Skeletal muscle tissue (tissue), 3 donors: ENCODE measurements at regions not wholly inside any gene's neighbourhood (a gene's known extent, or its start where the extent isn't known, plus 50 kb on each side); places are given as distances from the start of the nearest gene placed in this dataset.

Experiments
- H3K27ac ChIP-seq: one replicate; pipeline ENCODE4 v1.7.0; 2013; ENCODE audit warnings: mild to moderate bottlenecking, low read depth, low read length, inconsistent platforms
- H3K27me3 ChIP-seq, 3 donors: one replicate each; pipeline ENCODE4 v1.7.0; 2013; ENCODE audit warnings: low read length in 3 of 3; ENCODE audit not compliant: control insufficient read depth in 3 of 3, insufficient read depth in 3 of 3
- H3K36me3 ChIP-seq, 3 donors: one replicate each; pipeline ENCODE4 v1.7.0; 2013; ENCODE audit warnings: low read length in 3 of 3; ENCODE audit not compliant: control insufficient read depth in 3 of 3, insufficient read depth in 3 of 3
- H3K4me1 ChIP-seq, 3 donors: one replicate each; pipeline ENCODE4 v1.7.0; 2013; ENCODE audit warnings: low read length in 3 of 3, mild to moderate bottlenecking in 3 of 3; ENCODE audit not compliant: control insufficient read depth in 3 of 3, insufficient read depth in 3 of 3
- H3K4me3 ChIP-seq, 3 donors: one replicate each; pipeline ENCODE4 v1.7.0; 2013; ENCODE audit warnings: low read length in 3 of 3
- H3K9ac ChIP-seq, 3 donors: one replicate each; pipeline ENCODE4 v1.7.0; 2013; ENCODE audit warnings: low read length in 3 of 3, mild to moderate bottlenecking in 3 of 3, moderate library complexity in 2 of 3, low read depth in 1 of 3
- H3K9me3 ChIP-seq, 3 donors: one replicate each; pipeline ENCODE4 v1.7.0; 2013; ENCODE audit warnings: low read length in 3 of 3; ENCODE audit not compliant: control insufficient read depth in 3 of 3
- donor health status: Osteomylitis.

DNA sequence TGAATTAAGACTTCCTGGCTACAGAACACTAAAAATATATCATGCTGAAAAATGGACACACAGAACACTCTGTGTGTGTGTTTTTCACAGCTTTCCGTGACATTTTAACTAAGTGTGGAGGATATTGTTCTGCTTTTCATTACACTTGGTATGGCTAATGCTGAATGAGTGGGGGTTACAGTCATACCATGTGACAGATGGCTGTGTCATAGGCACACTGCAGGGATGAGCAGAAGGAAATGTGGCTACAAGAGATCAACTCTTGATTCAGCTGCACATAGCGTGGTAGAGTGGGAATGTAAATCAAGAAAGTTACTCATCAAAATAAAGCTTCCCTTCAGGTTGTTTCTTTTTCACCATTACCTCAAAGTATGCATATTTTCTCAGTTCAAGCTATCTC, 669.8 kb downstream of the IQCM start:
- H3K4me3 ChIP-seq = no peak overlapping the region

DNA sequence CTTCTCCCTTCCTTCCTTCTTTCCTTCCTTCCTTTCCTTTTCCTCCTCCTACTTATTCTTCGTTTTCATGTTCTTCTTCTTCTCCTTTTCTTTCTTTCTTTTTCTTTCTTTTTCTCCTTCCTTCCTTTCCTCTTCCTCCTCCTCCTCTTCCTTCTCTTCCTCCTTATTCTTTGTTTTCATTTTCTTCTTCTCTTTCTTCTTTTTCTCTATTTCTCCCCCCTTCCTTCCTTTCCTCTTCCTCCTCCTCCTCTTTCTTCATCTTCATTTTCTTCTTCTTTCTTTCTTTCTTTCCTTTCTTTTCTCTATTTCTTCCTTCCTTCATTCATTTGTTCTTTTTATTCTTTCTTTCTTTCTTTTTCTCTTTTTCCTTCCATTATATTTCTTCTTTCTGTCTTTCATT, 671.6 kb downstream of the IQCM start:
- no peak overlapping the region for H3K27ac ChIP-seq

More for the DNA sequence above, 669.8 kb downstream of the IQCM start:
- no peaks in the 10 kb centered on the region for H3K4me1 ChIP-seq
- H3K27ac ChIP-seq = no peak overlapping the region
- no peaks in the 10 kb centered on the region for H3K36me3 ChIP-seq
- no peak overlapping the region for H3K9ac ChIP-seq
- no peaks in the 10 kb centered on the region for H3K27me3 ChIP-seq
- H3K9me3 ChIP-seq = no peaks in the 10 kb centered on the region

DNA sequence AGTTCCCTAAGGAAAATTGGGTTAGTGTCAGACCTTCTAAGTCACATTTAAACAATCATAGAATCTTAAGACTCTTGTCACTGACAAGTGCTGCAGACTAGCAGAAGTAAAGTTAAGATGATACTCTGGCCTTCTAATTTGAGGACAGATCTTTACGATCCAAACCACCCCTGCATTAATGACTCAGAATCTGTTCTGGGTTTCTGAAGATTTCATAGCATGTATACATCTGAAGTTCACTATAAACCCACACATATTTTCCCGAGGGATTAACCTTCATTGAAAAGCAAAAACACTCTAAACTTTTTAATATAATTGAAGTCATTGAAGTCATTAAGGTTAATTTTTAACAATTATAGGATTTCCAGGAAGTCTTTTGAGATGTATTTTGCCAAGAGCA, 674.3 kb downstream of the IQCM start:
- Histone ChIP-seq H3K4me3 (no peak overlapping the region), H3K9me3 (no peaks in the 10 kb centered on the region), H3K27me3 (no peaks in the 10 kb centered on the region), H3K9ac (no peak overlapping the region), H3K4me1 (no peaks in the 10 kb centered on the region), H3K27ac (no peak overlapping the region), H3K36me3 (no peaks in the 10 kb centered on the region)

More for the DNA sequence above, 671.6 kb downstream of the IQCM start:
- H3K4me3 ChIP-seq = no peak overlapping the region
- H3K4me1 ChIP-seq = no peaks in the 10 kb centered on the region
- no peaks in the 10 kb centered on the region for H3K9me3 ChIP-seq
- no peak overlapping the region for H3K9ac ChIP-seq
- H3K36me3 ChIP-seq = no peaks in the 10 kb centered on the region
- no peaks in the 10 kb centered on the region for H3K27me3 ChIP-seq

DNA sequence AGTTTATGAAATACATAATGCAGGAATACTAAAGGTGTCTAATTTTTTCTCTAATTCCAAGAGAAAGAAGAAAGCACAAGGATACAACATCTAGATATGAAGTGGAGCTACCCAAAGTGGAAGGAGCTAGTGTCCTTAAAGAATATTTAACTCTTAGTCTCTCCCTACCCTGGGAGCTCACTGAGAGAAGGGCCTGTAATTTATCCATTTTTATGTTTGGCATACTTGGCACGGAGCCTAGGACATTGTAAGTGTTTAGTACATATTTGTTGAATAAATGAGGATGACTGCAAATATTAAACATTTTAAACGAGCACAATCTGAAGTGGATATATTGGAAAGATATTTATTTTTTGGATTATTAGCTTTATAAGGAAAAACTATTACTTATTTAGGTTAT, 674.8 kb downstream of the IQCM start:
- Histone ChIP-seq H3K4me3 (no peak overlapping the region), H3K4me1 (no peaks in the 10 kb centered on the region), H3K27me3 (no peaks in the 10 kb centered on the region), H3K36me3 (no peaks in the 10 kb centered on the region), H3K27ac (no peak overlapping the region), H3K9ac (no peak overlapping the region), H3K9me3 (no peaks in the 10 kb centered on the region)

DNA sequence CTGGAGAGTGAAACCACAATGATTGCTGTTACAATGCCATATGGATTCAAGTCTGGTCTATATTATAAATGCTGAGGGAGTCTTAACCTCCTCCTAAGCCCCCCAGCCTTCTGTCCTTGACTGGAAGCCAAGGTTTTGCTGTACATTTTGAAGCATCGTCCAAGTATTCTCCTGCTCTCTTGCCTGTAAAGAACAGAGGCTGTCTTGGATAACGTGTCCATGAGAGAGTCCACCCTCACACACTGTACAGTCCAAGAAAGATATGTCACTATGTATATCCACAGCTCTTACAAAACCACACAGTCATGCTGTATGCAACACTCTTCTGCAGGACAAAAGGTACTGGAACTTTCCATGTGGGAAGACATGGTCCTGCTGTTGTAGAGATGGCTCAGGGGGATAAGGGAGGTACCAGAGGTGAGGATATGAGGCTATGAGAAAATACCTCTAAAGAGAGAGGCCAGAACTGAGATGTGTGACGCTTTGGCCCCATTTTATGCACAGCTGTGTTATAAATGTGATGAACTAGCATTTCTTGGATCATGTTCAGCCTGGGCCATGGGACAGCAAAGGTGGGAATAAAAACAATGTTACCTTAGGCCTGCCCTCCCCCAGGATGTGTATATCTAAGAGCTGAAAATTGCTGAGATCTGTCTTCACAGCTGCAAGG, 678.6 kb downstream of the IQCM start:
- H3K4me3 ChIP-seq = no peak overlapping the region
- H3K4me1 ChIP-seq = no peaks in the 10 kb centered on the region
- no peaks in the 10 kb centered on the region for H3K36me3 ChIP-seq
- H3K27me3 ChIP-seq = no peaks in the 10 kb centered on the region
- no peak overlapping the region for H3K27ac ChIP-seq
- no peaks in the 10 kb centered on the region for H3K9me3 ChIP-seq
- no peak overlapping the region for H3K9ac ChIP-seq

DNA sequence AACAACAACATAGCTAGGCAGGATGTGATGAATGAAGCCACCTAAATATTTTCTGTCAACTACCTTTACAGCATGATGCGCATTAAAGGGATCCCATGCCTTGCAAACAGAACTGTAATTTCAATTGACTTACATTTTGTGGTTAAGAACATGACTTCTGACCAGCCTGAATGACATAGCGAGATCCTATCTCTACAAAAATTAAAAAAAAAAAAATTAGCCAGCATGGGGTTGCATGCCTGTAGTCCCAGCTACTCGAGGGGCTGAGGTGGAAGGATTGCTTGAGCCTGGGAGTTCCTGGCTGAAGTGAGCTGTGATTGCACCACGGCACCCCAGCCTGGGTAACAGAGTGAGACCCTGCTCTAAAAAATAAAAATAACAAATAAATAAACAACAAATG, 680.6 kb downstream of the IQCM start:
- Histone ChIP-seq H3K36me3 (no peaks in the 10 kb centered on the region), H3K9ac (no peak overlapping the region), H3K27ac (no peak overlapping the region), H3K4me3 (no peak overlapping the region), H3K4me1 (no peaks in the 10 kb centered on the region), H3K27me3 (no peaks in the 10 kb centered on the region), H3K9me3 (no peaks in the 10 kb centered on the region)

DNA sequence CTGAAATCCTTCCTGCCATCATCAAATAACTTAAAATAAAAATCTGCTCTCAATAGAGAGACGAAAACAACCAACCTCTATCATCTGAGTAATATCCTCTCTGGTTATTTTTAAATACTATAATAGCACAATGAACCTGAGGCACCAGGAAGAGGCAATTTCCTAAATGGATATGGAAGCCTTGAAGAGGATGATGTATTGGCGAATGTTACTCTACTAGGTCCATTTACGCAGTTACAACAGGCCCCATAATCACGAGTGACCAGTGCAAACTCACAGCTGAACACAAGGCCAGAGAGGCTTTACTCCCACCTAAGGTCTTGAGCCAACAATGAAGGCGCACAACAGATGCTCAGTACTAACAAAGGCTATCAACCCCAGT, 678.8 kb upstream of the NR3C2 start:
- no peaks in the 10 kb centered on the region for H3K36me3 ChIP-seq
- H3K4me1 ChIP-seq = no peaks in the 10 kb centered on the region
- no peak overlapping the region for H3K4me3 ChIP-seq
- no peak overlapping the region for H3K27ac ChIP-seq
- no peaks in the 10 kb centered on the region for H3K27me3 ChIP-seq
- H3K9me3 ChIP-seq = no peaks in the 10 kb centered on the region
- H3K9ac ChIP-seq = no peak overlapping the region

DNA sequence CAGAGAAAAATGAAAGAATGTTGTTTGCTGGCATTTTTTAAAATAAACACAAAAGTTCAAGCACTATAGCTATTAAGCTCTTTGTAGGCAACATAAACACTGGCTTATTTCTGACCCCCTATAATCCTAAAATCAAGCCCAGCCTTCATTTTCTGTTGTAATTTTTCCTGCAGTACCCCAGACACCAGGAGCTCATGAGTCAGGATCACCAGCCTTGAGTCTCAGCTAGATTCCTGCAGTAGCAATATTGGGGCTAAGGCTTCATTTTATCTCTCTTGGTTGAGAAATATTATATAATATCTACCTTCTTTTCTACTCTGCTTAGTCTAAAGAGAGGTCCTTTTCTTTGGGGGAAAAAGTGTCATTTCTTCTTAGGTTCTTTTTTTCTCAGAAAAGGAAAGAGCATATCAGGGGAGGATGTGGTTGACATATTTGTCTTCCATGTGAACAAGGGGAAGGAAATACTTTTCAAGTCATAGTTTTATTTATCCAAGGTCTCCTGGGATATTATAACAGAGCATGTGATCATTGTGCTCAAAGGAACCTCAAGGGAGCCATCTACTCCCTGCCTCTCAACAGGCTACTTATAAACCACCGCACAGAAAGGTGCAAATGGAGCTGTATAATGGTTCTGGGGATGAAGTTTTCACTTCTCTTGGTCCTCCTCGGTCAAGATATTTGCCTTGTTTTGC, 678.3 kb upstream of the NR3C2 start:
- Histone ChIP-seq H3K9me3 (no peaks in the 10 kb centered on the region), H3K4me1 (no peaks in the 10 kb centered on the region), H3K27me3 (no peaks in the 10 kb centered on the region), H3K4me3 (no peak overlapping the region), H3K27ac (no peak overlapping the region), H3K36me3 (no peaks in the 10 kb centered on the region), H3K9ac (no peak overlapping the region)

DNA sequence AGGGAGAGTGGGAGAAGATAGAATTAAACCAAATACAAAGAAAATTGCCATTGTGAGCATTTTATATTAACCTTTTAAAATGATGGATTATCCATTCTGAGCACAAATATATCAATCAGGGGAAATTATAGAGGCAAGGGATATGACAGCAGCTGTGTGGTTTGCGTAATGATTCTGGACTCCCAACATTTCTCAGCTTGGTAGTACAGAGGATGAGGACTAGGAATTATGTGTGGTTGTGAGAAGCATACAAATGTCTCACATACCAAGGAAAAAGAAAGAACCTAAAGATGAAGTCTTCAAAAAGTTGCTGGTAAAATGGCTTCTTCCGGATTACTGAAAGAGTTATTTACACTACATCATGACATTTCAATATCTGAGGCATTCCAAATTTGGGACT, 674.6 kb upstream of the NR3C2 start:
- no peaks in the 10 kb centered on the region for H3K36me3 ChIP-seq
- no peak overlapping the region for H3K27ac ChIP-seq
- no peaks in the 10 kb centered on the region for H3K27me3 ChIP-seq
- H3K9me3 ChIP-seq = no peaks in the 10 kb centered on the region
- no peak overlapping the region for H3K4me3 ChIP-seq
- no peaks in the 10 kb centered on the region for H3K4me1 ChIP-seq
- no peak overlapping the region for H3K9ac ChIP-seq

DNA sequence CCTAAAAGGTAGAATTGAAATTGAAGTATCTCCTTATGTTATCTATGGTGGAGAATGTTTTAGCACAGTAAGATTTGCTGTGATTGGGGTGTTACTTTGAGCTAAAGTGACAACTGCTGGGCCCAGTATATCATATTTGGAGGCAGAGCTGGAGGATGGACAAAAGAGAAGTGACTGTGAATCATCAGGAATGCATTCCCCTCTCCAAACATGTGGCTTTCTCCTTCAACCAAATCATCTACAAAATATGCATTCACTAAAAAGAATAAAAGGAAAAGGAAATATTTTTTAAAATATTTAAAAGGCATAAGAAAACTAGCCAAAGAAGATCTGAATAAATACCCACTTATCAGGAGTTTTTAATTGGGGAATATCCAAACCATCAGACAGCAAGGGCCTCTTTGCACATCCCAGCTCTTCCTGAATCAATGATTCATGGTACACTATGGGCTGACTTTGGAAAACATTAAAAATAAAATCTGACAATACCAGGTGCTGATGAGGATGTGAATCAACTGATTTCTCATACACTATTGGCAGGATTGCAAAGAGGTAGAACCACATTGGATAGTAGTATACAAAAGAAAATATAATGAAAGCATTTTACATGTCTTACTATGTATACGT, 671.7 kb upstream of the NR3C2 start:
- Histone ChIP-seq H3K36me3 (no peaks in the 10 kb centered on the region), H3K9me3 (no peaks in the 10 kb centered on the region), H3K9ac (no peak overlapping the region), H3K27me3 (no peaks in the 10 kb centered on the region), H3K4me1 (no peaks in the 10 kb centered on the region), H3K4me3 (no peak overlapping the region), H3K27ac (no peak overlapping the region)
